Panc1 (cell line): ENCODE measurements at regions not wholly inside any gene's neighbourhood (a gene's known extent, or its start where the extent isn't known, plus 50 kb on each side); places are given as distances from the start of the nearest gene placed in this dataset.
A peak's percentile ranks its signal among the peaks of the same experiment; 100 is the strongest.

ENCODE experiments used
- ATAC-seq: fragments of 200-7000 bp; cut with Tn5 transposase; 2 replicates; pipeline ENCODE4 v1.9.1; 2020; ENCODE audit warnings: mild to moderate bottlenecking, moderate library complexity
- BruUV-seq: library from RNA; stranded (reverse); fragments of 400-500 nt; replicated peaks from 2 replicates; lab custom pipeline; 2021; lab: Mats Ljungman, UMichigan
- CTCF ChIA-PET: fragments of 300-600 bp; sonication (Branson Sonifier 250); formaldehyde crosslinking; loops from one replicate; lab custom pipeline; 2022; ENCODE audit warnings: antibody characterized with exemption; lab: Charles Lee
- POLR2A ChIA-PET: fragments of 300-600 bp; sonication (Branson Sonifier 250); formaldehyde crosslinking; loops from one replicate; lab custom pipeline; 2022; ENCODE audit warnings: antibody characterized with exemption; lab: Charles Lee
- DNase-seq: peaks from one replicate; pipeline ENCODE4 v3.0.0-alpha.2; 2010; ENCODE audit warnings: low read depth, low spot score
- H3K27ac ChIP-seq: 2 replicates; pipeline ENCODE4 v1.5.1; 2011; ENCODE audit warnings: mild to moderate bottlenecking, low read length, inconsistent platforms
- H3K27me3 ChIP-seq: fragments of 200-500 bp; sonication (Bioruptor generic); 2 replicates; pipeline ENCODE4 v1.6.0; 2014; ENCODE audit warnings: low read length, inconsistent platforms; ENCODE audit not compliant: control insufficient read depth, insufficient read depth
- H3K36me3 ChIP-seq: fragments of 200-500 bp; sonication (Bioruptor generic); 2 replicates; pipeline ENCODE4 v1.5.1; 2014; ENCODE audit warnings: inconsistent platforms, mild to moderate bottlenecking, low read length, moderate library complexity; ENCODE audit not compliant: control insufficient read depth, insufficient read depth
- H3K4me1 ChIP-seq: 2 replicates; pipeline ENCODE4 v1.5.1; 2011; ENCODE audit warnings: inconsistent platforms, mild to moderate bottlenecking, low read length, moderate library complexity; ENCODE audit not compliant: control insufficient read depth, insufficient read depth
- H3K4me3 ChIP-seq, 2 experiments: 2 replicates each; pipeline ENCODE4 v1.5.1; 2011 to 2012; ENCODE audit warnings: low read depth in 2 of 2, low read length in 2 of 2, mild to moderate bottlenecking in 2 of 2, inconsistent platforms in 1 of 2, moderate library complexity in 1 of 2
- H3K9me3 ChIP-seq: fragments of 200-500 bp; sonication (Bioruptor generic); 2 replicates; pipeline ENCODE4 v1.5.1; 2014; ENCODE audit warnings: low read depth, mild to moderate bottlenecking, inconsistent platforms, low read length, moderate library complexity; ENCODE audit not compliant: control insufficient read depth, insufficient read depth
- CTCF ChIP-seq: fragments of 450-650 bp; IDR thresholded peaks from 2 replicates; pipeline ENCODE4 v1.5.1; 2017; ENCODE audit warnings: mild to moderate bottlenecking
- POLR2AphosphoS5 ChIP-seq: IDR thresholded peaks from 2 replicates; pipeline ENCODE4 v1.6.1; 2012; ENCODE audit warnings: mild to moderate bottlenecking, low read depth, low read length, moderate library complexity
- SIN3A ChIP-seq: IDR thresholded peaks from 2 replicates; pipeline ENCODE4 v1.6.1; 2012; ENCODE audit warnings: low read depth, mild to moderate bottlenecking, low read length, moderate library complexity, borderline replicate concordance; ENCODE audit not compliant: insufficient read depth
- TCF7L2 ChIP-seq: IDR thresholded peaks from 2 replicates; pipeline ENCODE4 v1.6.1; 2011; ENCODE audit warnings: mild to moderate bottlenecking, low read depth, low read length, inconsistent platforms
- in situ Hi-C: cut with HindIII; loops from 2 replicates; pipeline ENCODE4 v1.10.0; 2016; ENCODE audit warnings: low sequenced_read_pairs, low pct_unique_long_range_greater_than_20kb
- intact Hi-C: fragments of 100-400 bp; cut with micrococcal nuclease; formaldehyde crosslinking; loops from one replicate; pipeline ENCODE4 v1.10.0; 2022; ENCODE audit not compliant: unreplicated experiment
- TF ChIP-seq, protein P1 (sequence below), 2 experiments: IDR thresholded peaks; 2 replicates each; pipeline ENCODE4 v1.6.1; 2011 to 2012; ENCODE audit warnings: low read depth in 2 of 2, control low read depth in 1 of 2, low read length in 1 of 2, mild to moderate bottlenecking in 1 of 2, moderate library complexity in 1 of 2; ENCODE audit not compliant: insufficient read depth in 1 of 2

- no peaks in the 10 kb centered on the region for H3K27me3 ChIP-seq
- no peak for DNase-seq
- BruUV-seq: no TSS peak
- TF ChIP-seq SIN3A (no peak), CTCF (no peak)
- ChIA-PET POLR2A (no interaction called here), CTCF (no interaction called here)
- ATAC-seq: 0 out of 2 replicates have a peak, but pooled peaks have one; percentile 53
- in situ Hi-C loops (no loop called here), intact Hi-C loops (no loop called here)
- H3K36me3 ChIP-seq: no peaks in the 10 kb centered on the region
- peak overlapping the region; percentile 58 for H3K27ac ChIP-seq
- peaks cover 17% of the 10 kb centered on the region; the same call in 1 of the 2 replicates for H3K9me3 ChIP-seq
- H3K4me3 ChIP-seq: no peak overlapping the region
- H3K4me1 ChIP-seq: peaks cover 9% of the 10 kb centered on the region; the same call in 1 of the 2 replicates
These were observed 221.4 kb downstream of the ARL4C start for GRCh38 chr2:234275515-234275914.

GRCh38 chr2:234273887-234274584 lies 222.8 kb downstream of the ARL4C start:
- ChIA-PET POLR2A (no interaction called here), CTCF (no interaction called here)
- H3K9me3 ChIP-seq: peaks cover 10% of the 10 kb centered on the region; the same call in 1 of the 2 replicates
- H3K27me3 ChIP-seq: no peaks in the 10 kb centered on the region
- ATAC-seq (no peak), DNase-seq (no peak)
- in situ Hi-C loops: no loop called here
- intact Hi-C loops: no loop called here
- no peak for TF ChIP-seq TCF7L2
- TF ChIP-seq, protein P1, sequence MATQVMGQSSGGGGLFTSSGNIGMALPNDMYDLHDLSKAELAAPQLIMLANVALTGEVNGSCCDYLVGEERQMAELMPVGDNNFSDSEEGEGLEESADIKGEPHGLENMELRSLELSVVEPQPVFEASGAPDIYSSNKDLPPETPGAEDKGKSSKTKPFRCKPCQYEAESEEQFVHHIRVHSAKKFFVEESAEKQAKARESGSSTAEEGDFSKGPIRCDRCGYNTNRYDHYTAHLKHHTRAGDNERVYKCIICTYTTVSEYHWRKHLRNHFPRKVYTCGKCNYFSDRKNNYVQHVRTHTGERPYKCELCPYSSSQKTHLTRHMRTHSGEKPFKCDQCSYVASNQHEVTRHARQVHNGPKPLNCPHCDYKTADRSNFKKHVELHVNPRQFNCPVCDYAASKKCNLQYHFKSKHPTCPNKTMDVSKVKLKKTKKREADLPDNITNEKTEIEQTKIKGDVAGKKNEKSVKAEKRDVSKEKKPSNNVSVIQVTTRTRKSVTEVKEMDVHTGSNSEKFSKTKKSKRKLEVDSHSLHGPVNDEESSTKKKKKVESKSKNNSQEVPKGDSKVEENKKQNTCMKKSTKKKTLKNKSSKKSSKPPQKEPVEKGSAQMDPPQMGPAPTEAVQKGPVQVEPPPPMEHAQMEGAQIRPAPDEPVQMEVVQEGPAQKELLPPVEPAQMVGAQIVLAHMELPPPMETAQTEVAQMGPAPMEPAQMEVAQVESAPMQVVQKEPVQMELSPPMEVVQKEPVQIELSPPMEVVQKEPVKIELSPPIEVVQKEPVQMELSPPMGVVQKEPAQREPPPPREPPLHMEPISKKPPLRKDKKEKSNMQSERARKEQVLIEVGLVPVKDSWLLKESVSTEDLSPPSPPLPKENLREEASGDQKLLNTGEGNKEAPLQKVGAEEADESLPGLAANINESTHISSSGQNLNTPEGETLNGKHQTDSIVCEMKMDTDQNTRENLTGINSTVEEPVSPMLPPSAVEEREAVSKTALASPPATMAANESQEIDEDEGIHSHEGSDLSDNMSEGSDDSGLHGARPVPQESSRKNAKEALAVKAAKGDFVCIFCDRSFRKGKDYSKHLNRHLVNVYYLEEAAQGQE (IDR thresholded peaks at IDR 0.05; ENCODE audit: insufficient read depth in 1 of 2, low read depth in 2 of 2, low read length in 1 of 2): no peak
- no peak for TF ChIP-seq POLR2AphosphoS5
- no peak for TF ChIP-seq SIN3A
- TF ChIP-seq CTCF: no peak
- peak overlapping the region; percentile 58 for H3K27ac ChIP-seq
- no TSS peak for BruUV-seq
- peaks cover 9% of the 10 kb centered on the region; the same call in 1 of the 2 replicates for H3K4me1 ChIP-seq
- no peaks in the 10 kb centered on the region for H3K36me3 ChIP-seq
- no peak overlapping the region for H3K4me3 ChIP-seq
